ENCODE measurements at regions not wholly inside any gene's neighbourhood (a gene's known extent, or its start where the extent isn't known, plus 50 kb on each side); places are given as distances from the start of the nearest gene placed in this dataset.

DNA sequence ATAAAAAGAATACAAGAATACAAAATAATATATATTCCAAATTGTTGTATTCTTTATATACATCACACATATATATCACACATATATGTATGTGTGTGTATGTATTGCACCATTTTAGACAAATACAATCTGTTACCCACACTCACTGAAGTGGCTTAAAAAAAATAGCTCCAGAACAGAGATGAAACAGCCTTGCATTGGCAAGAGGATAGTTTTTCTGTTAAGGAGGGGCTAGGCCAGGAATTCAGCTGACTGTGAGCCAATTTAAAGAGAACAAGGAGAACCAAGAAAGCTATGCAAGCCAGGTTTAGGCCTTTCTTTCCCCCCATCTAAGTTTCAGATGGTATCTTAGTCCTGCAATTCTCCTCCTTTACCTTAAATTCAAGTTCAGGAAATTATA is 257.5 kb downstream of the MZT1 start:
- H3K4me2 ChIP-seq (ENCODE audit: low read length) = no peak overlapping the region
- H3K36me3 ChIP-seq (ENCODE audit: control insufficient read depth, insufficient read depth, low read length) = no peaks in the 10 kb centered on the region
- no peak overlapping the region for H3K9ac ChIP-seq
- no peaks in the 10 kb centered on the region for H3K27me3 ChIP-seq (ENCODE audit: control insufficient read depth, insufficient read depth, low read length)
- no peak overlapping the region for H3K4me3 ChIP-seq (ENCODE audit: low read depth, low read length)
- H3K27ac ChIP-seq = no peak overlapping the region
- no peak overlapping the region for H2AFZ ChIP-seq
- H3K9me3 ChIP-seq (ENCODE audit: control insufficient read depth, low read length) = no peaks in the 10 kb centered on the region
- no peaks in the 10 kb centered on the region for H3K79me2 ChIP-seq
- TF ChIP-seq, protein P1, sequence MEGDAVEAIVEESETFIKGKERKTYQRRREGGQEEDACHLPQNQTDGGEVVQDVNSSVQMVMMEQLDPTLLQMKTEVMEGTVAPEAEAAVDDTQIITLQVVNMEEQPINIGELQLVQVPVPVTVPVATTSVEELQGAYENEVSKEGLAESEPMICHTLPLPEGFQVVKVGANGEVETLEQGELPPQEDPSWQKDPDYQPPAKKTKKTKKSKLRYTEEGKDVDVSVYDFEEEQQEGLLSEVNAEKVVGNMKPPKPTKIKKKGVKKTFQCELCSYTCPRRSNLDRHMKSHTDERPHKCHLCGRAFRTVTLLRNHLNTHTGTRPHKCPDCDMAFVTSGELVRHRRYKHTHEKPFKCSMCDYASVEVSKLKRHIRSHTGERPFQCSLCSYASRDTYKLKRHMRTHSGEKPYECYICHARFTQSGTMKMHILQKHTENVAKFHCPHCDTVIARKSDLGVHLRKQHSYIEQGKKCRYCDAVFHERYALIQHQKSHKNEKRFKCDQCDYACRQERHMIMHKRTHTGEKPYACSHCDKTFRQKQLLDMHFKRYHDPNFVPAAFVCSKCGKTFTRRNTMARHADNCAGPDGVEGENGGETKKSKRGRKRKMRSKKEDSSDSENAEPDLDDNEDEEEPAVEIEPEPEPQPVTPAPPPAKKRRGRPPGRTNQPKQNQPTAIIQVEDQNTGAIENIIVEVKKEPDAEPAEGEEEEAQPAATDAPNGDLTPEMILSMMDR (IDR thresholded peaks at IDR 0.05) = no peak
- no peaks in the 10 kb centered on the region for H3K4me1 ChIP-seq

DNA sequence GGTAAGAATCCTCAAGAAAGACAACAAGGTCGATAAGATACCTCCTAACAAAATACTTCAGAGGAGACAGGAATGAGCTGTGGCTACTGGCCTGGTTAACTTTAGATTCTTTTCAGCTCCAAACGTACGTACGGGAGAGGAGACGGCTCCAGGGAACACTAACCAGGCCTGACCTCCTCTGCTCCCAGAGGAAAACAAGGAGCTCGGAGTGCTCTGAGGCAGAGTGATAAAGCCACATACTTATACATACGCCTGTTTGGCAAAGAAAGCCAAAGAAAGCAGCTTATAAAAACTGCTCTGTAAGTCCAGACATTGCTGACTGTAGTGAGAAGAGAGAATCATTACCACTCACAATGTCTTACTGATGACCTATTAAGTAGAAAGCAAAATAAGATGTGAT is 263.9 kb downstream of the MZT1 start:
- Histone ChIP-seq H3K27me3 (ENCODE audit: control insufficient read depth, insufficient read depth, low read length) (no peaks in the 10 kb centered on the region), H3K27ac (no peak overlapping the region)
- TF ChIP-seq, protein P1 (IDR thresholded peaks at IDR 0.05) = no peak

DNA sequence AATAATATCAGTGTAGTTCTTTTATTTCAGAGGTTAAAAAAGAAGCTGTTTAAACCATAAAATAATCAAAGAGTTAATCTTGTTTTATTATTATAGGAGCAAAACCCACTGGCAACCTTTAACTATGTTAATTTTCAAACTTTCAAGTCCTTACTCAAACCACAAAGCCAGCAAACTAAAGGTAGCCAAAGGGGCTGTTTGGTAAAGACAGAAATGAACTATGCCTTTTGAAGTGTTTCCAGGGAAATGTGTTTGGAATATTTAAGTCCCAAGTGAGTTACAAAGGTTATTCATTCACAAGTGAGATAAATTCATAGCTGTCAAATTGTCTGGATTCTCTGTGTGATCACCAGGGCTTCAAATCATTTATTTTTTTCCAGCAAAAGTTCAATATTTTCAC is 264.7 kb downstream of the MZT1 start:
- Histone ChIP-seq H3K27ac (no peak overlapping the region), H3K9me3 (ENCODE audit: control insufficient read depth, low read length) (no peaks in the 10 kb centered on the region), H3K36me3 (ENCODE audit: control insufficient read depth, insufficient read depth, low read length) (no peaks in the 10 kb centered on the region), H3K4me3 (ENCODE audit: low read depth, low read length) (no peak overlapping the region), H3K79me2 (no peaks in the 10 kb centered on the region), H2AFZ (no peak overlapping the region), H3K4me2 (ENCODE audit: low read length) (no peak overlapping the region), H3K27me3 (ENCODE audit: control insufficient read depth, insufficient read depth, low read length) (no peaks in the 10 kb centered on the region), H3K9ac (no peak overlapping the region), H3K4me1 (no peaks in the 10 kb centered on the region)
- TF ChIP-seq, protein P1 (IDR thresholded peaks at IDR 0.05) = no peak

More for the DNA sequence above, 263.9 kb downstream of the MZT1 start:
- H3K36me3 ChIP-seq (ENCODE audit: control insufficient read depth, insufficient read depth, low read length) = no peaks in the 10 kb centered on the region
- H3K4me2 ChIP-seq (ENCODE audit: low read length) = no peak overlapping the region
- H3K4me3 ChIP-seq (ENCODE audit: low read depth, low read length) = no peak overlapping the region
- H3K9me3 ChIP-seq (ENCODE audit: control insufficient read depth, low read length) = no peaks in the 10 kb centered on the region
- no peak overlapping the region for H2AFZ ChIP-seq
- H3K4me1 ChIP-seq = no peaks in the 10 kb centered on the region
- H3K9ac ChIP-seq = no peak overlapping the region
- H3K79me2 ChIP-seq = no peaks in the 10 kb centered on the region

DNA sequence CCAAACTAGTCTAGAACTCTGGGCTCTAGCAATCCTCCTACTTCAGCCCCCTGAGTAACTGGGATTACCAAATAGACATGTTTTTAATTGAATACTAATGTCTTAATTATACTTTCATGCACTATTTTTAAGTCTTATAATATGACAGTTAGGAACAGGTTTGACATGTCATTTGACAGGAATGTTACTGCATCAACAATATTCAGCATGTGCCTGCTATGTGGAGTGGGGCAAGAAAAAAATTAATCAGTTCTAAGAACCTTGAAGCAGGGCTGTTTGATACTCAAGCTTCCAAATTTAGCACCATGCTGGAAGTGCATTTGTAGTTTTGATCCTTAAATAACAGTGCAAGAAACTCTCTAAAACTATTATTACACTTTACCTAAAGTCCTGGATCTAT is 265.3 kb downstream of the MZT1 start:
- H3K79me2 ChIP-seq = no peaks in the 10 kb centered on the region
- TF ChIP-seq, protein P1 (IDR thresholded peaks at IDR 0.05) = no peak
- no peak overlapping the region for H3K9ac ChIP-seq
- H3K27me3 ChIP-seq (ENCODE audit: control insufficient read depth, insufficient read depth, low read length) = no peaks in the 10 kb centered on the region
- no peak overlapping the region for H3K27ac ChIP-seq
- H3K4me1 ChIP-seq = no peaks in the 10 kb centered on the region
- no peaks in the 10 kb centered on the region for H3K9me3 ChIP-seq (ENCODE audit: control insufficient read depth, low read length)
- no peak overlapping the region for H3K4me3 ChIP-seq (ENCODE audit: low read depth, low read length)
- no peaks in the 10 kb centered on the region for H3K36me3 ChIP-seq (ENCODE audit: control insufficient read depth, insufficient read depth, low read length)
- H3K4me2 ChIP-seq (ENCODE audit: low read length) = no peak overlapping the region
- no peak overlapping the region for H2AFZ ChIP-seq

DNA sequence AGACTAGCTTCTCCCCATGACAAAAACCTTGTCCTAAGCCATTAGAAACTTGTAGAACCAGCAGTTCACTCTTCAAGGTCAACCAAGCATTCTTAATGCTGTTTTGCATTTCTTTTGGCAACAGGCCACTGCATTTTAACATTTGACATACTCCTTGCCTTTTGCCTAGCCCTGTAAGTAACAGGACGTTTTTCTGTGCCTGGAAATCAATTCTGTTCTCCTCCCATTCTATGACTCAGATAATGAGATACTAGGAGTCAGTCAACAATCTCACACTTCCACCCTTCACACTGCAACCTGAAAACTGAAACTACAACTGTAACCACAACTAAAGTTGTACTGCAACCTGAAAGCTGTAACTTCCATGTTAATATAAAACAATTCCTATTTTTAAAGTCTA is 268.7 kb downstream of the MZT1 start:
- H3K4me3 ChIP-seq (ENCODE audit: low read depth, low read length) = no peak overlapping the region
- H3K4me1 ChIP-seq = no peaks in the 10 kb centered on the region
- TF ChIP-seq, protein P1 (IDR thresholded peaks at IDR 0.05) = no peak
- H3K9me3 ChIP-seq (ENCODE audit: control insufficient read depth, low read length) = no peaks in the 10 kb centered on the region
- H3K27me3 ChIP-seq (ENCODE audit: control insufficient read depth, insufficient read depth, low read length) = no peaks in the 10 kb centered on the region
- H3K36me3 ChIP-seq (ENCODE audit: control insufficient read depth, insufficient read depth, low read length) = no peaks in the 10 kb centered on the region
- H3K4me2 ChIP-seq (ENCODE audit: low read length) = no peak overlapping the region
- no peak overlapping the region for H3K9ac ChIP-seq
- no peak overlapping the region for H2AFZ ChIP-seq
- H3K27ac ChIP-seq = no peak overlapping the region
- H3K79me2 ChIP-seq = no peaks in the 10 kb centered on the region

All from parathyroid adenoma (tissue), 2 donors.